HG02970 (cell line): ENCODE measurements at regions not wholly inside any gene's neighbourhood (a gene's known extent, or its start where the extent isn't known, plus 50 kb on each side); places are given as distances from the start of the nearest gene placed in this dataset.

ENCODE experiments used
- ATAC-seq: cut with Tn5 transposase; IDR thresholded peaks from one replicate; pipeline ENCODE4 v1.9.1; 2021; ENCODE audit warnings: mild to moderate bottlenecking, moderate library complexity, moderate number of reproducible peaks; ENCODE audit not compliant: unreplicated experiment, low FRiP score

- ATAC-seq: no peak
These were observed 106.7 kb upstream of the ROBO2 start for GRCh38 chr3:76933245-76933644.

DNA sequence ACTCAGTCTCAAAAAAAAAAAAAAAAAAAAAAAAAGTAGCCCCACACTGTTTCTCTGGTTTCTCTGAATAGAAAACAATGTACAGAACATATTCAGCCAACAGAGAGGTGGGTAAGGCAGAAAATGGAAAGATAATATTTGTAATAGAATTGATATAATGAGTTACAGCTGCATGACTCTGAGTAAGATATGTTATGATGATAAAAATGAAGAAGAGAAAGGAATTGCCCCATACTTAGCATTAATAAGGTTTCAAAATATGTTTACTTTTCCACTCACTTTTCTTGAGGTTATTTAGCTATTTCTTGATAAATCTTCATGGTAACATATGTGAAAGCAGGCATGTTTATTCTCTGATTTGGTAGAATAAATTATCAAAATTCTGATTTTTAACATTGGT, 100.9 kb upstream of the ROBO2 start:
- no peak for ATAC-seq

GRCh38 chr3:76940181-76940770, 99.6 kb upstream of the ROBO2 start:
- no peak for ATAC-seq

- ATAC-seq: no peak
These were observed 98.5 kb upstream of the ROBO2 start for GRCh38 chr3:76941376-76941775.

- ATAC-seq: no peak
These were observed 97.8 kb upstream of the ROBO2 start for GRCh38 chr3:76942101-76942500.

- no peak for ATAC-seq
These were observed 96.8 kb upstream of the ROBO2 start for GRCh38 chr3:76943058-76943457.

GRCh38 chr3:76943671-76944070, 96.2 kb upstream of the ROBO2 start:
- ATAC-seq: no peak

DNA sequence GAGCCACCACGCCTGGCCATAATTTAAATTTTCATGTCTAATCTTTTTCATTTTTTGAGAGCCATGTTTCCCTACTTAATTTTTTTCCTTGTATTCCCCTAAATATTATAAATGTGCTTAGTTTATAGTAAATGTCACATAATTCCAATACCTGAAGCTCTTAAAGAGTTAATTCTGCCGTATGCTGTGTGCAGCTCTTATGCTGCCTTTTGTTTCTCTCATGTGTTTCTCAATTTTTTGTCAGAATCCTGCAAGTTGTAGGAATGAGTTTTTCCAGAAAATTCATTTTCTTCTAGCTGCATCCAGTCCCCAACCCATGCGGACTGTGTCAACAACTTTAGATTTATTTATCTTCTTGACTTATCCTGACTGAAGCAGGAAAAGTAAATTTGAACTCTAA, 90.9 kb upstream of the ROBO2 start:
- no peak for ATAC-seq

- ATAC-seq: no peak
These were observed 90.4 kb upstream of the ROBO2 start for GRCh38 chr3:76949462-76949861.

DNA sequence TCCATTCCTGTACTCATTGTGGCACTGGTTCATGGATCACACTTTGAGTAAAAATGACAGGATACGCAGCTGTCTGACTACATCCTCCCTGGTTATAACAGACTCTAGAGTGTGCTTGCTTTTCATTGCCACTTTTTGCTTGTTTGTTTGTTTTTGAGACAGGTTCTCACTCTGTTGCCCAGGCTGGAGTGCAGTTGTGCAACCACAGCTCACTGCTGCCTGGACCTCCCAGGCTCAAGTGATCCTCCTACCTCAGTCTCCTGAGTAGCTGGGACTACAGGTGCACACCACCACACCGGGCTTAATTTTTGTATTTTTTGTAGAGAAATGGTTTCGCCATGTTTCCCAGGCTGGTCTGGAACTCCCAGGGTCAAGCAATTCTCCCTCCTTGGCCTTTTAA, 89.3 kb upstream of the ROBO2 start:
- no peak for ATAC-seq

GRCh38 chr3:76954412-76954811, 85.5 kb upstream of the ROBO2 start:
- ATAC-seq: no peak

- ATAC-seq: no peak
These were observed 81.6 kb upstream of the ROBO2 start for GRCh38 chr3:76958274-76958673.

DNA sequence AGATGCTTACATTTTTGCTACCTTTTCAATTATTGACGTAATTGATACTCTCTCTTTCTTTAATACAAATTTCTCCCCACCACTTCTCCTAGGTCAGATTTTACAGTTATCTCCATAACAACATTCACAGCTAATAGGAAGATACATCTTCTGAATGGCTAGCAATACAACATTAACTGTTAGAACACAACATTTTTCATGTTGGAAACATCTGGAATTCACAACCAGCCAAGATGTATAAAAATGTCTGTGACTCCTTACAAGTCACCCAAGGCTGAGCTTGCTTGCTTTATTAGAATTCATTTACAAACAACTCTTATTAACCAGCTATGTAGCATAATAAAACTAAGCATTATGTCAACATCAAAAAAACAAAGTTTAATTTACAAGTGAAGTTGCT, 81.0 kb upstream of the ROBO2 start:
- ATAC-seq: no peak

- no peak for ATAC-seq
These were observed 78.6 kb upstream of the ROBO2 start for GRCh38 chr3:76961284-76961683.

- no peak for ATAC-seq
These were observed 74.7 kb upstream of the ROBO2 start for GRCh38 chr3:76965122-76965725.

DNA sequence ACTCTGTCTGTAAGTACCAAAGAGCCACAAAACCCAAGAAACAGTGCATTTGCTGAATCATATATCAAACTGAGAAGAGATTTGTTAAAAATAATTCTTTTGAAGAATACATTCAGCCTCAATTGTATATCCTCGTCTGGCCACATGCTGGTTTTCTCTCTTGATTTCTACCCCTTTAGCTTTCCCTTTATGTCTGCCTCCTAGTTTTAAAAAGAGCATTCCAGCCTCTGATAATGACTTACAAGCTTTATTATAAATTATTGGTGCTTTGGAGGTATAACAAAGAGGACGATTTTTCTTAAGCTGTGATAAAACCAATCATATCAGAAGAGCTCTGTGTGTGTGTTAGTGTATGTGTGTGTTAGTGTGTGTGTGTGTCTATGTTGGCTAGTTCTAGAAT, 70.4 kb upstream of the ROBO2 start:
- ATAC-seq: no peak

DNA sequence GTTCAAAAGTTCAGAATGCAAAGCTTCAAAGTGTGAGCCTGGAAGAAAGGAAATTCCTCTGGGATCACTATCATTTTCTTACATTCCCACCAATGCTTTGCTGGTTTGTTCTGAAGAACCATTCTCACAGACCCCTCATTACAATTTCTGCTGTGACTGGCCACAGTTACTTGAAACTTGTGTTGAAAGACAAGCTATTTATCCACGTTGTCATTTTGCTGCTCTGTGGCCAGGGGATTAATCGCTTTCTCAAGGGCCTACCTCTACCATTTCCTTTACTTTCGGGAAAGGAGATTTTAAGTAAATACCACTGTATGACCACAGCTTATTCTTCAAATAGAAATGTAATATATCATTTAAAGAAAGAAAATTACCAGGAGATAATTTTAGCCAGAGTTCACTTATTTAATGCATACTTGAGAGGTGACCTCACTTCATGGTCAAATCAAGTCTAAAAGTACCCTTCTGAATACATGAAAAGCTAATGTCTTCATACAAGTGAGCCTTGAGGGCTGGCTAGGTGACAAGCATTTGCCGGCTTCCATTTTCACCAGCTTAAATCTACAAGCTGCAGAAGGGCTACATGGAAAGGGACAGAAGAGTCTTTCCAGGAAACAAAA, 69.8 kb upstream of the ROBO2 start:
- ATAC-seq: no peak

DNA sequence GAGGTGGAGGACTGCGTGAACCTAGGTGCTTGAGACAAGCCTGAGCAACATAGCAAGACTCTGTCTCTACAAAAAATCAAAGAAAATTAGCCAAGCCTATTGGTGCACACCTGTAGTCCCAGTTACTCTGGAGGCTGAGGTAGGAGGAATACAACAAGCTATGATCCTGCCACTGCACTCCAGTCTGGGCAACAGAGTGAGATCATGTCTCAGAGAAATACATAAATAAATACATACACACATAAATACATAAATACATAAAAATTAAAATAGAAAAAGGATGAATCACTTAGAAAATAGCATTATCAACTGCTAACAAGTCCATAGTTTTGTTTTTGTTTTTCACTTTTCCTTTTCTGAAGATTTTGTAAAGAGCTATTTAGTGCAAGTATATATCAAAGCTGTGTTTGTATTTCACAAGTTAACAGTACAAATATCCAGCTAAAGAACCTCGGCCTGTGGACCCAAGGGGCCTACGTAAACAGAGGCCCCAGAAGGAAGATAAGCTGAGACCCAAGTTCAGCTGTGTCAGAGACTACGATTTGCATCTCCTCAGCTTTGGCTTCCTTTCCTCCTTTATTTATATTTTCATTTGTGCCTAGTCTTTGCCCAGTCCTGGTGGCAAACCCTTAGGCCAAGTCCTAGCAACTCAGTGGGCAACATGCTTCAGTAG, 67.1 kb upstream of the ROBO2 start:
- no peak for ATAC-seq

- ATAC-seq: no peak
These were observed 62.9 kb upstream of the ROBO2 start for GRCh38 chr3:76976996-76977395.

DNA sequence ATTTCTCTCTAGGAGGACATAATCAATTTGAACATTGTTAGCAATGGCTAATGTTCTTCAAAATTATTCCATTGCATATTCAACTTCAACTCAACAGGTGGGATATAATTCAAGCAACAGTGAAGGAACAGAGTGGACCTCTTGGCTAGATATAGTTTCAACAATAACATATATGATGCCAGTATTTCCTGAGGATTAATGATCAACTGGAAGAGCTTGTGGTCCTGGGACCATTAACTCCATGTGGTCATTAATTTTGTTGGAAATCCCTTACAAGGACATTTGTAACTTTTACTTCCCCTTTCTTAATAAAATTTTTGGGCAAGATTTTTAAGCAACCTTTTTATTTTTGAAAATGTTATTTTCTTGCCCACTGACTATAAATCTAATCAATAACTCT, 54.3 kb upstream of the ROBO2 start:
- no peak for ATAC-seq

DNA sequence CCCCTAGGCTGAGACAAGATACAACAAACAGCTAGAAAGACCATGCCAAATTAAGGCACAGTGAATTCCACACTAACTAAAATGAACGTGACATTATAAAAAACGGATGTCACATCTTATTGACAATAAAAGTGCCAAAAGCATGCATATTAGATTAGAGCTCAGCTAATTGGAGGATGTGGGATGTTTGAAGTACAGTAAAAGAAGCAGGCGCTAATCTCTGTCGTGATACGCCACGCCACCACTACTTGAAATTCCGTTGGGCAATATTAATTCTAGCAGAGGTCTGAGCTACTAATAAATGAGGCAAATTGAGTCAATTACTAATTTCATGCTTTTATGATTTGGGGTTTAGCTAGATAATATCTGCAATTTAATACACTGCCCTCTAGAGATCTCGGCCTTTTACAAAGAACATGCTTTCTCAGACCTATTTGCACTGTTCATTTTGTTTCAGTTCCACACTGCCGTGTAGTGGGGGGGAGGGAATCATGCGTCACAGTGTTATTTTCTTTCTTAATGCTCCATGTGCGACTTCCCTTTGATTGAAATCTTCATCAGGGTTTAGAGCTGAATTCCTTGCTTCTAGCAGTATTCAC, 52.9 kb upstream of the ROBO2 start:
- ATAC-seq: no peak
